Activated CD4-positive, alpha-beta T cell treated with anti-CD3 and anti-CD28 coated beads for 48 hours (primary cell): ENCODE measurements at regions not wholly inside any gene's neighbourhood (a gene's known extent, or its start where the extent isn't known, plus 50 kb on each side); places are given as distances from the start of the nearest gene placed in this dataset.
"Not testable (repeated sequence)": the region's sequence is repeated elsewhere in the genome, so short reads cannot be mapped to it uniquely, and the experiment has no call there.

Experiments used
- DNase-seq: peaks from one replicate; pipeline ENCODE4 v3.0.0-alpha.2; 2020

GRCh38 chr11:28842716-28843115 is 734.5 kb downstream of the METTL15 start:
- no peak for DNase-seq

GRCh38 chr11:28838741-28839140 is 730.6 kb downstream of the METTL15 start:
- no peak for DNase-seq

- DNase-seq: no peak
Observed at GRCh38 chr11:28837599-28837998, 729.4 kb downstream of the METTL15 start.

- no peak for DNase-seq
Observed at GRCh38 chr11:28836285-28837081, 728.3 kb downstream of the METTL15 start.

- no peak for DNase-seq
Observed at GRCh38 chr11:28835790-28836189, 727.6 kb downstream of the METTL15 start.

GRCh38 chr11:28835317-28835716 is 727.1 kb downstream of the METTL15 start:
- DNase-seq: no peak

GRCh38 chr11:28834877-28835276 is 726.7 kb downstream of the METTL15 start:
- no peak for DNase-seq

- DNase-seq: no peak
Observed at GRCh38 chr11:28833670-28834069, 725.5 kb downstream of the METTL15 start.

- no peak for DNase-seq
Observed at GRCh38 chr11:28833169-28833568, 725.0 kb downstream of the METTL15 start.

- DNase-seq: no peak
Observed at GRCh38 chr11:28826807-28827206, 718.6 kb downstream of the METTL15 start.

- no peak for DNase-seq
Observed at GRCh38 chr11:28822576-28822975, 714.4 kb downstream of the METTL15 start.

GRCh38 chr11:28820296-28820989 is 712.3 kb downstream of the METTL15 start:
- no peak for DNase-seq

- DNase-seq: no peak
Observed at GRCh38 chr11:28819741-28820140, 711.6 kb downstream of the METTL15 start.

GRCh38 chr11:28815110-28815509 is 706.9 kb downstream of the METTL15 start:
- no peak for DNase-seq

- no peak for DNase-seq
Observed at GRCh38 chr11:28808771-28809170, 700.6 kb downstream of the METTL15 start.

GRCh38 chr11:28799316-28799715 is 691.1 kb downstream of the METTL15 start:
- no peak for DNase-seq

- DNase-seq: no peak
Observed at GRCh38 chr11:28798286-28798685, 690.1 kb downstream of the METTL15 start.

- DNase-seq: no peak
Observed at GRCh38 chr11:28797536-28797935, 689.3 kb downstream of the METTL15 start.

- no peak for DNase-seq
Observed at GRCh38 chr11:28794405-28794804, 686.2 kb downstream of the METTL15 start.

GRCh38 chr11:28793282-28793738 is 685.1 kb downstream of the METTL15 start:
- DNase-seq: no peak

- no peak for DNase-seq
Observed at GRCh38 chr11:28792856-28793255, 684.7 kb downstream of the METTL15 start.

GRCh38 chr11:28787897-28788296 is 679.7 kb downstream of the METTL15 start:
- not testable (repeated sequence) for DNase-seq

- no peak for DNase-seq
Observed at GRCh38 chr11:28777126-28777525, 668.9 kb downstream of the METTL15 start.

- no peak for DNase-seq
Observed at GRCh38 chr11:28773606-28774005, 665.4 kb downstream of the METTL15 start.
